H1 (cell line): ENCODE measurements at regions not wholly inside any gene's neighbourhood (a gene's known extent, or its start where the extent isn't known, plus 50 kb on each side); places are given as distances from the start of the nearest gene placed in this dataset.

Source experiments
- CTCF ChIA-PET: fragments of 300-600 bp; sonication (Branson Sonifier 250); formaldehyde crosslinking; loops from one replicate; lab custom pipeline; 2021; ENCODE audit not compliant: partially characterized antibody; lab: Charles Lee
- POLR2A ChIA-PET: fragments of 300-600 bp; sonication (Branson Sonifier 250); formaldehyde crosslinking; loops from one replicate; lab custom pipeline; 2021; ENCODE audit warnings: inconsistent platforms; ENCODE audit not compliant: partially characterized antibody; lab: Charles Lee
- DNase-seq, 2 experiments: peaks; one replicate each; pipeline versions ENCODE4 v3.0.0 to v3.0.0-alpha.2; 2010 to 2022; ENCODE audit warnings: low spot score in 2 of 2, low read depth in 1 of 2, mixed read lengths in 1 of 2
- FAIRE-seq: peaks from 2 replicates; lab custom pipeline; 2011; peaks lifted over from hg19 to GRCh38; lab: Jason Lieb, UNC
- H2AFZ ChIP-seq: 2 replicates; pipeline ENCODE4 v1.8.1; 2012; ENCODE audit warnings: low read length, inconsistent platforms
- H2AK5ac ChIP-seq: 2 replicates; pipeline ENCODE4 v1.6.1; 2013; ENCODE audit warnings: low read depth, low read length
- H2BK120ac ChIP-seq: replicated peaks from 2 replicates; pipeline ENCODE3; 2013; ENCODE audit warnings: low read depth, low read length, inconsistent platforms
- H2BK12ac ChIP-seq: 2 replicates; pipeline ENCODE4 v1.6.1; 2013; ENCODE audit warnings: low read depth, low read length
- H2BK15ac ChIP-seq: 2 replicates; pipeline ENCODE4 v1.6.1; 2013; ENCODE audit warnings: low read length
- H2BK20ac ChIP-seq: 2 replicates; pipeline ENCODE4 v1.6.1; 2013; ENCODE audit warnings: low read length
- H2BK5ac ChIP-seq: 2 replicates; pipeline ENCODE4 v1.6.1; 2013; ENCODE audit warnings: low read depth, low read length
- H3K14ac ChIP-seq: 2 replicates; pipeline ENCODE4 v1.6.1; 2013; ENCODE audit warnings: inconsistent platforms; ENCODE audit not compliant: insufficient read length
- H3K18ac ChIP-seq: 2 replicates; pipeline ENCODE4 v1.6.1; 2013; ENCODE audit warnings: low read length; ENCODE audit errors: extremely low read depth
- H3K23ac ChIP-seq: 2 replicates; pipeline ENCODE4 v1.6.1; 2013; ENCODE audit warnings: inconsistent platforms; ENCODE audit not compliant: insufficient read length
- H3K23me2 ChIP-seq: 2 replicates; pipeline ENCODE4 v1.6.1; 2013; ENCODE audit warnings: low read depth, low read length
- H3K27ac ChIP-seq: 2 replicates; pipeline ENCODE4 v1.6.1; 2011; ENCODE audit warnings: low read depth, low read length, inconsistent platforms
- H3K27me3 ChIP-seq, 4 experiments: replicated peaks in 1 of 4; 1 replicate in 1 of 4; 2 replicates in 3 of 4; pipeline versions ENCODE4 v1.6.1 to v1.8.1; 2011 to 2013; ENCODE audit warnings: low read length in 3 of 4, mild to moderate bottlenecking in 3 of 4, inconsistent platforms in 2 of 4, mixed read lengths in 2 of 4, moderate library complexity in 1 of 4; ENCODE audit not compliant: control insufficient read depth in 3 of 4, insufficient read depth in 3 of 4; ENCODE audit errors: extremely low read depth in 1 of 4
- H3K36me3 ChIP-seq, 4 experiments: 2 replicates each; pipeline versions ENCODE4 v1.6.1 to v1.8.1; 2011 to 2013; ENCODE audit warnings: mild to moderate bottlenecking in 4 of 4, low read length in 3 of 4, moderate library complexity in 2 of 4, control low read depth in 1 of 4, inconsistent platforms in 1 of 4; ENCODE audit not compliant: insufficient read depth in 4 of 4, control insufficient read depth in 2 of 4
- H3K4ac ChIP-seq: replicated peaks from 2 replicates; pipeline ENCODE3; 2013; ENCODE audit warnings: low read length, low read depth, mixed read lengths, inconsistent platforms; ENCODE audit not compliant: insufficient read length
- H3K4me1 ChIP-seq, 4 experiments: replicated peaks in 1 of 4; 1 replicate in 1 of 4; 2 replicates in 3 of 4; pipeline versions ENCODE4 v1.6.1 to v1.8.1; 2011 to 2013; ENCODE audit warnings: low read length in 3 of 4, inconsistent platforms in 2 of 4, mixed read lengths in 1 of 4; ENCODE audit not compliant: insufficient read depth in 4 of 4, control insufficient read depth in 3 of 4
- H3K4me2 ChIP-seq, 2 experiments: 2 replicates each; pipeline versions ENCODE4 v1.6.1 to v1.8.1; 2011 to 2013; ENCODE audit warnings: low read depth in 2 of 2, low read length in 2 of 2, control low read depth in 1 of 2, inconsistent platforms in 1 of 2, mild to moderate bottlenecking in 1 of 2; ENCODE audit not compliant: insufficient read depth in 1 of 2
- H3K4me3 ChIP-seq, 4 experiments: fragments of 200-600, 300-600 bp in 1 of 4; sonication (generic), shearing (Covaris generic), sonication (Bioruptor Twin) in 1 of 4; 2 replicates each; pipeline versions ENCODE4 v1.5.1 to v1.8.1; 2011 to 2016; ENCODE audit warnings: low read length in 4 of 4, low read depth in 3 of 4, control low read depth in 2 of 4, inconsistent platforms in 2 of 4, mild to moderate bottlenecking in 2 of 4, mixed read lengths in 1 of 4, moderate library complexity in 1 of 4; ENCODE audit not compliant: insufficient read depth in 2 of 4; ENCODE audit errors: extremely low read depth in 1 of 4
- H3K56ac ChIP-seq: replicated peaks from 2 replicates; pipeline ENCODE3; 2013; ENCODE audit warnings: low read depth, mild to moderate bottlenecking, mixed read lengths, low read length, inconsistent platforms; ENCODE audit not compliant: insufficient read length
- H3K79me1 ChIP-seq: 2 replicates; pipeline ENCODE4 v1.6.1; 2013; ENCODE audit warnings: low read depth, low read length, control low read depth
- H3K79me2 ChIP-seq, 2 experiments: 2 replicates each; pipeline versions ENCODE4 v1.6.1 to v1.8.1; 2012 to 2013; ENCODE audit warnings: low read length in 2 of 2, mild to moderate bottlenecking in 2 of 2, inconsistent platforms in 1 of 2; ENCODE audit not compliant: insufficient read depth in 2 of 2, control insufficient read depth in 1 of 2
- H3K9ac ChIP-seq, 4 experiments: replicated peaks in 1 of 4; 1 replicate in 1 of 4; 2 replicates in 3 of 4; pipeline versions ENCODE4 v1.6.1 to v1.8.1; 2011 to 2013; ENCODE audit warnings: low read depth in 3 of 4, low read length in 3 of 4, control low read depth in 2 of 4, mild to moderate bottlenecking in 2 of 4, moderate library complexity in 2 of 4, inconsistent platforms in 1 of 4; ENCODE audit errors: extremely low read depth in 1 of 4
- H3K9me3 ChIP-seq, 2 experiments: 2 replicates each; pipeline versions ENCODE4 v1.6.1 to v1.8.1; 2012 to 2013; ENCODE audit warnings: mild to moderate bottlenecking in 2 of 2, moderate library complexity in 2 of 2, control low read depth in 1 of 2, inconsistent platforms in 1 of 2, low read depth in 1 of 2, low read length in 1 of 2, mixed read lengths in 1 of 2; ENCODE audit not compliant: insufficient read depth in 2 of 2
- H4K20me1 ChIP-seq, 2 experiments: replicated peaks in 1 of 2; 2 replicates each; pipeline versions ENCODE3 to v1.8.1; 2011 to 2013; ENCODE audit warnings: inconsistent platforms in 2 of 2, low read length in 2 of 2, mild to moderate bottlenecking in 1 of 2; ENCODE audit not compliant: insufficient read depth in 2 of 2, control insufficient read depth in 1 of 2
- H4K5ac ChIP-seq: 2 replicates; pipeline ENCODE4 v1.6.1; 2013; ENCODE audit warnings: low read length, low read depth, mixed read lengths, inconsistent platforms; ENCODE audit not compliant: insufficient read length
- H4K8ac ChIP-seq: 2 replicates; pipeline ENCODE4 v1.8.0; 2013; ENCODE audit warnings: mild to moderate bottlenecking, moderate library complexity, low read length, inconsistent platforms; ENCODE audit not compliant: insufficient read depth; ENCODE audit errors: extremely low read depth
- H4K91ac ChIP-seq: replicated peaks from 2 replicates; pipeline ENCODE3; 2013; ENCODE audit warnings: low read length, mixed read lengths, inconsistent platforms; ENCODE audit not compliant: insufficient read length
- CTCF ChIP-seq, 3 experiments: IDR thresholded peaks; 1 replicate in 2 of 3; 2 replicates in 1 of 3; pipeline versions ENCODE4 v1.5.1 to v1.6.1; 2011; ENCODE audit warnings: low read length in 3 of 3, mild to moderate bottlenecking in 3 of 3, inconsistent platforms in 2 of 3, low read depth in 1 of 3, moderate library complexity in 1 of 3; ENCODE audit not compliant: insufficient read depth in 1 of 3; ENCODE audit errors: control extremely low read depth in 1 of 3
- FOSL1 ChIP-seq: IDR thresholded peaks from 2 replicates; pipeline ENCODE4 v1.6.1; 2011; ENCODE audit warnings: mild to moderate bottlenecking, low read depth, low read length, moderate library complexity; ENCODE audit not compliant: insufficient read depth
- JUND ChIP-seq: IDR thresholded peaks from 2 replicates; pipeline ENCODE4 v1.6.1; 2011; ENCODE audit warnings: mild to moderate bottlenecking, improper control_type of control experiment, low read length
- MAFK ChIP-seq: IDR thresholded peaks from 2 replicates; pipeline ENCODE4 v1.6.1; 2012; ENCODE audit warnings: low read depth, mild to moderate bottlenecking, improper control_type of control experiment, low read length
- MAX ChIP-seq: IDR thresholded peaks from 2 replicates; pipeline ENCODE4 v1.6.1; 2012; ENCODE audit warnings: inconsistent platforms
- NANOG ChIP-seq: IDR thresholded peaks from 2 replicates; pipeline ENCODE4 v1.6.1; 2011; ENCODE audit warnings: low read length, low read depth, mild to moderate bottlenecking, inconsistent platforms; ENCODE audit not compliant: insufficient read depth, poor library complexity, severe bottlenecking
- RAD21 ChIP-seq, 2 experiments: IDR thresholded peaks in 1 of 2; conservative IDR thresholded peaks in 1 of 2; 2 replicates each; pipeline ENCODE4 v1.6.1; 2011; ENCODE audit warnings: low read depth in 2 of 2, low read length in 2 of 2, improper control_type of control experiment in 1 of 2, inconsistent platforms in 1 of 2, mild to moderate bottlenecking in 1 of 2, moderate library complexity in 1 of 2
- SIRT6 ChIP-seq: IDR thresholded peaks from one replicate; pipeline ENCODE4 v1.7.1; 2012; ENCODE audit warnings: low read length, inconsistent platforms
- SP4 ChIP-seq: IDR thresholded peaks from 2 replicates; pipeline ENCODE4 v1.6.1; 2012; ENCODE audit warnings: low read length, inconsistent platforms
- YY1 ChIP-seq: IDR thresholded peaks from 2 replicates; pipeline ENCODE4 v1.6.1; 2011; ENCODE audit warnings: low read depth, mild to moderate bottlenecking, low read length
- WGBS, 2 experiments: shearing (Covaris generic) in 1 of 2; methylation state at CpG; one replicate each; pipeline versions ENCODE4 v1.1.6 to v1.1.7; 2013 to 2015; ENCODE audit warnings: low lambda C conversion rate in 2 of 2, mixed read lengths in 2 of 2, inconsistent platforms in 1 of 2, low coverage in 1 of 2, missing lambda C conversion rate in 1 of 2; ENCODE audit not compliant: insufficient replicate concordance in 2 of 2, insufficient coverage in 1 of 2, insufficient read length in 1 of 2; ENCODE audit errors: extremely low coverage in 1 of 2, missing lambda C conversion rate in 1 of 2; 5-methylcytosine and 5-hydroxymethylcytosine counted together

GRCh38 chr15:35293353-35294130 lies 208.4 kb upstream of the NANOGP8 start:
- Histone ChIP-seq H3K4me3 (no peak overlapping the region), H3K36me3 (no peaks in the 10 kb centered on the region), H4K5ac (no peak overlapping the region), H3K23me2 (no peaks in the 10 kb centered on the region), H3K18ac (no peak overlapping the region), H3K14ac (no peak overlapping the region), H3K23ac (no peak overlapping the region), H3K79me2 (no peaks in the 10 kb centered on the region), H2BK20ac (no peak overlapping the region), H3K4me2 (no peak overlapping the region), H3K79me1 (no peaks in the 10 kb centered on the region), H2BK12ac (no peak overlapping the region), H3K4ac (no peak overlapping the region), H3K27me3 (no peaks in the 10 kb centered on the region), H2BK120ac (no peak overlapping the region), H2AFZ (no peak overlapping the region), H2BK15ac (no peak overlapping the region), H3K9me3 (no peaks in the 10 kb centered on the region), H3K56ac (no peak overlapping the region), H3K4me1 (peaks cover 0 to 2% (median 0%) of the 10 kb centered on the region in 4 experiments; a peak in 4 of 7 replicates), H2BK5ac (no peak overlapping the region), H4K91ac (no peak overlapping the region), H3K9ac (no peak overlapping the region), H2AK5ac (no peak overlapping the region), H4K20me1 (no peaks in the 10 kb centered on the region), H4K8ac (no peak overlapping the region), H3K27ac (no peak overlapping the region)
- ChIA-PET POLR2A (no interaction called here), CTCF (interaction anchor here (0.9 to 9.9 kb wide), 3 partner anchors 11 to 151 kb away, joined by 4 to 156 read pairs (median 10); no protein-coding TSS in a partner anchor)
- FAIRE-seq (no peak), DNase-seq (no peak)
- WGBS, 2 experiments: 79% methylated on average over 4 of the region's 4 CpGs; no CpG with 5 or more reads in 1 of the 2 experiments
- TF ChIP-seq RAD21 (IDR thresholded peaks at IDR 0.05 in 1 of 2, conservative IDR thresholded peaks at IDR 0.05 in 1 of 2; ENCODE audit: low read depth in 2 of 2, low read length in 2 of 2): peak in 1 of 2 experiments; percentile 35; a peak in 1 of 4 replicates
- peak in 2 of 3 experiments; percentile 33 to 42; a peak in 3 of 4 replicates for TF ChIP-seq CTCF (IDR thresholded peaks at IDR 0.05; ENCODE audit: control extremely low read depth in 1 of 3, insufficient read depth in 1 of 3, low read depth in 1 of 3, low read length in 3 of 3)
- no peak for TF ChIP-seq SIRT6
- TF ChIP-seq MAX: no peak
- no peak for TF ChIP-seq FOSL1
- TF ChIP-seq MAFK: peak; percentile 36; the same call in 1 of the 2 replicates
- no peak for TF ChIP-seq NANOG
- TF ChIP-seq JUND: peak; percentile 80
- no peak for TF ChIP-seq YY1
- no peak for TF ChIP-seq SP4
